Uterus (tissue), 2 donors: ENCODE measurements at regions not wholly inside any gene's neighbourhood (a gene's known extent, or its start where the extent isn't known, plus 50 kb on each side); places are given as distances from the start of the nearest gene placed in this dataset.

Experiments
- POLR2A ChIP-seq, 2 donors: fragments of 450-650 bp; IDR thresholded peaks; one replicate each; pipeline ENCODE4 v1.6.1; 2016; ENCODE audit warnings: antibody characterized with exemption in 2 of 2, mild to moderate bottlenecking in 1 of 2, moderate library complexity in 1 of 2
- TF ChIP-seq, protein P1 (sequence below), 4 experiments: fragments of 200-600 bp in 2 of 4; fragments of 450-650 bp in 2 of 4; sonication (generic) in 2 of 4; IDR thresholded peaks; one replicate each; pipeline ENCODE4 v1.5.1; 2016 to 2019; ENCODE audit warnings: antibody characterized with exemption in 4 of 4, mild to moderate bottlenecking in 2 of 4, moderate library complexity in 1 of 4

DNA sequence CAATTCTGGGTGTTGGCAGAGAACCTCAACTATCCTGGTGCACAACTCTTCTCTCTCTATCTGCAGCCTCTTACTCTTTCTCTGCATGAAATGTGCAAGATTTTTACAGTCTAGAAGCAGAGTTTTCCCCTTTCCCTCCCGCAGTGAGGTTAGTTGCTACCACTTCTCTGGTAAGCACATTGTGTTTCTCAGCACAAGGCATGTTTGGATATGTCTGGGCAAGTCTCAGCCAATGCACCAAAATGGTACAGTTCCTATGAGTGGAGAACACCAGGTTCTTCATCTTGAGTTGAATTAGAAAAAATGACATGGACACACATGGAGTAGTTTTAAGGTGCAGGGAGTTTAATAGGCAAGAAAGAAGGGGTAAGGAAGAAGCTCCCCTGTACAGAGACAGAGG lies 187.0 kb downstream of the CCNG2 start:
- TF ChIP-seq POLR2A (IDR thresholded peaks at IDR 0.05): no peak
- TF ChIP-seq, protein P1, sequence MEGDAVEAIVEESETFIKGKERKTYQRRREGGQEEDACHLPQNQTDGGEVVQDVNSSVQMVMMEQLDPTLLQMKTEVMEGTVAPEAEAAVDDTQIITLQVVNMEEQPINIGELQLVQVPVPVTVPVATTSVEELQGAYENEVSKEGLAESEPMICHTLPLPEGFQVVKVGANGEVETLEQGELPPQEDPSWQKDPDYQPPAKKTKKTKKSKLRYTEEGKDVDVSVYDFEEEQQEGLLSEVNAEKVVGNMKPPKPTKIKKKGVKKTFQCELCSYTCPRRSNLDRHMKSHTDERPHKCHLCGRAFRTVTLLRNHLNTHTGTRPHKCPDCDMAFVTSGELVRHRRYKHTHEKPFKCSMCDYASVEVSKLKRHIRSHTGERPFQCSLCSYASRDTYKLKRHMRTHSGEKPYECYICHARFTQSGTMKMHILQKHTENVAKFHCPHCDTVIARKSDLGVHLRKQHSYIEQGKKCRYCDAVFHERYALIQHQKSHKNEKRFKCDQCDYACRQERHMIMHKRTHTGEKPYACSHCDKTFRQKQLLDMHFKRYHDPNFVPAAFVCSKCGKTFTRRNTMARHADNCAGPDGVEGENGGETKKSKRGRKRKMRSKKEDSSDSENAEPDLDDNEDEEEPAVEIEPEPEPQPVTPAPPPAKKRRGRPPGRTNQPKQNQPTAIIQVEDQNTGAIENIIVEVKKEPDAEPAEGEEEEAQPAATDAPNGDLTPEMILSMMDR (IDR thresholded peaks at IDR 0.05): no peak
